Activated CD8-positive, alpha-beta memory T cell treated with anti-CD3 and anti-CD28 coated beads, Interleukin-2, amount 50 U/mL, for 1 hour (primary cell): ENCODE measurements at regions not wholly inside any gene's neighbourhood (a gene's known extent, or its start where the extent isn't known, plus 50 kb on each side); places are given as distances from the start of the nearest gene placed in this dataset.

Experiments used
- DNase-seq: peaks from one replicate; pipeline ENCODE4 v3.0.0-alpha.2; 2020; ENCODE audit errors: extremely low read depth

GRCh38 chr13:23983671-23984070 is 86.4 kb upstream of the C1QTNF9B start:
- DNase-seq, result no peak

- no peak for DNase-seq
Observed at GRCh38 chr13:23984546-23984945, 87.2 kb upstream of the C1QTNF9B start.

GRCh38 chr13:23985060-23985459 is 87.8 kb upstream of the C1QTNF9B start:
- no peak for DNase-seq

- no peak for DNase-seq
Observed at GRCh38 chr13:23985839-23986238, 88.5 kb upstream of the C1QTNF9B start.

GRCh38 chr13:23986619-23987018 is 89.3 kb upstream of the C1QTNF9B start:
- no peak for DNase-seq

- no peak for DNase-seq
Observed at GRCh38 chr13:23987331-23987894, 90.1 kb upstream of the C1QTNF9B start.

GRCh38 chr13:23988546-23989122 is 91.3 kb upstream of the C1QTNF9B start:
- DNase-seq, result no peak

GRCh38 chr13:23990455-23990854 is 93.2 kb upstream of the C1QTNF9B start:
- DNase-seq, result no peak

- no peak for DNase-seq
Observed at GRCh38 chr13:23991119-23991518, 93.8 kb upstream of the C1QTNF9B start.

GRCh38 chr13:23992781-23993679 is 95.7 kb upstream of the C1QTNF9B start:
- no peak for DNase-seq

- no peak for DNase-seq
Observed at GRCh38 chr13:23993680-23993985, 96.3 kb upstream of the C1QTNF9B start.

GRCh38 chr13:23995283-23996073 is 98.2 kb upstream of the C1QTNF9B start:
- DNase-seq, result no peak

GRCh38 chr13:23996456-23996855 is 99.2 kb upstream of the C1QTNF9B start:
- DNase-seq, result no peak

- DNase-seq, result no peak
Observed at GRCh38 chr13:23999424-23999823, 102.1 kb upstream of the C1QTNF9B start.

GRCh38 chr13:24002206-24002815 is 105.0 kb upstream of the C1QTNF9B start:
- no peak for DNase-seq

- DNase-seq, result no peak
Observed at GRCh38 chr13:24004142-24004899, 107.0 kb upstream of the C1QTNF9B start.

GRCh38 chr13:24004971-24005370 is 107.7 kb upstream of the C1QTNF9B start:
- DNase-seq, result no peak

GRCh38 chr13:24005755-24006281 is 108.5 kb upstream of the C1QTNF9B start:
- no peak for DNase-seq

GRCh38 chr13:24006520-24007248 is 109.4 kb upstream of the C1QTNF9B start:
- DNase-seq, result no peak

- no peak for DNase-seq
Observed at GRCh38 chr13:24007979-24008620, 110.8 kb upstream of the C1QTNF9B start.
